GM12878 (cell line): ENCODE measurements at regions not wholly inside any gene's neighbourhood (a gene's known extent, or its start where the extent isn't known, plus 50 kb on each side); places are given as distances from the start of the nearest gene placed in this dataset.

Experiments
- ATAC-seq: fragments of 200-7000 bp; cut with Tn5 transposase; 3 replicates; pipeline ENCODE4 v1.9.1; 2020; ENCODE audit warnings: mild to moderate bottlenecking, moderate library complexity
- BruUV-seq: library from RNA; stranded (reverse); fragments of 400-500 nt; replicated peaks from 2 replicates; lab custom pipeline; 2021; lab: Mats Ljungman, UMichigan
- CTCF ChIA-PET: fragments of 300-600 bp; sonication (Branson Sonifier 250); formaldehyde crosslinking; extraction: SDS; loops from one replicate; lab custom pipeline; 2021; ENCODE audit warnings: inconsistent platforms; lab: Yijun Ruan, JAX
- POLR2A ChIA-PET: fragments of 350-600 bp; formaldehyde crosslinking; extraction: SDS; loops from one replicate; lab custom pipeline; 2021; ENCODE audit warnings: inconsistent platforms; lab: Charles Lee
- RAD21 ChIA-PET: fragments of 300-600 bp; sonication (Branson Sonifier 250); formaldehyde crosslinking; loops from one replicate; lab custom pipeline; 2023; ENCODE audit warnings: antibody characterized with exemption; ENCODE audit not compliant: unreplicated experiment; lab: Charles Lee
- SMC1A ChIA-PET: fragments of 300-600 bp; sonication (Branson Sonifier 250); formaldehyde crosslinking; loops from one replicate; lab custom pipeline; 2023; ENCODE audit not compliant: unreplicated experiment, uncharacterized antibody; lab: Charles Lee
- DNase-seq: peaks from one replicate; pipeline ENCODE4 v3.0.0-alpha.2; 2011; ENCODE audit warnings: low read depth, low spot score
- FAIRE-seq: peaks from 3 replicates; lab custom pipeline; 2011; peaks lifted over from hg19 to GRCh38; lab: Jason Lieb, UNC
- H2AFZ ChIP-seq: 2 replicates; pipeline ENCODE4 v1.6.0; 2011; ENCODE audit warnings: low read depth, low read length, control low read depth; ENCODE audit not compliant: control insufficient read depth
- H3K27ac ChIP-seq: 2 replicates; pipeline ENCODE4 v1.5.1; 2011; ENCODE audit warnings: control low read depth; ENCODE audit not compliant: control insufficient read depth, insufficient read depth
- H3K27me3 ChIP-seq, 2 experiments: replicated peaks in 1 of 2; 2 replicates each; pipeline versions ENCODE4 v1.6.0 to v1.6.1; 2011; ENCODE audit warnings: low read length in 1 of 2; ENCODE audit not compliant: control insufficient read depth in 2 of 2, insufficient read depth in 2 of 2
- H3K36me3 ChIP-seq, 2 experiments: 2 replicates each; pipeline ENCODE4 v1.5.1; 2011; ENCODE audit warnings: low read length in 1 of 2; ENCODE audit not compliant: control insufficient read depth in 2 of 2, insufficient read depth in 2 of 2
- H3K4me1 ChIP-seq: 2 replicates; pipeline ENCODE4 v1.6.1; 2011; ENCODE audit warnings: mild to moderate bottlenecking, low read length, moderate library complexity, mixed read lengths; ENCODE audit not compliant: control insufficient read depth, insufficient read depth
- H3K4me2 ChIP-seq: 2 replicates; pipeline ENCODE4 v1.6.0; 2011; ENCODE audit warnings: control low read depth; ENCODE audit not compliant: control insufficient read depth, insufficient read depth
- H3K4me3 ChIP-seq: fragments of 200-600 bp; sonication (generic); 2 replicates; pipeline ENCODE4 v1.5.1; 2016
- H3K79me2 ChIP-seq: 2 replicates; pipeline ENCODE4 v1.6.0; 2011; ENCODE audit warnings: low read length; ENCODE audit not compliant: control insufficient read depth, insufficient read depth
- H3K9ac ChIP-seq: 2 replicates; pipeline ENCODE4 v1.8.0; 2011; ENCODE audit warnings: low read length, control low read depth, mixed read lengths; ENCODE audit not compliant: control insufficient read depth, insufficient read depth
- H3K9me3 ChIP-seq: replicated peaks from 3 replicates; pipeline ENCODE4 v1.5.1; 2011; ENCODE audit warnings: mild to moderate bottlenecking, low read length; ENCODE audit not compliant: control insufficient read depth, insufficient read depth
- H4K20me1 ChIP-seq: 2 replicates; pipeline ENCODE4 v1.6.0; 2011; ENCODE audit not compliant: control insufficient read depth, insufficient read depth
- EGR1 ChIP-seq, 2 experiments: IDR thresholded peaks; 1 replicate in 1 of 2; 2 replicates in 1 of 2; pipeline ENCODE4 v1.6.1; 2011 to 2012; ENCODE audit warnings: low read depth in 2 of 2, low read length in 2 of 2, borderline replicate concordance in 1 of 2, mild to moderate bottlenecking in 1 of 2, moderate library complexity in 1 of 2
- EP300 ChIP-seq, 2 experiments: fragments of 150-350 bp in 1 of 2; IDR thresholded peaks; 2 replicates each; pipeline ENCODE4 v1.6.1; 2011 to 2012; ENCODE audit warnings: low read depth in 2 of 2, low read length in 2 of 2, borderline replicate concordance in 1 of 2, improper control_type of control experiment in 1 of 2, inconsistent platforms in 1 of 2; ENCODE audit not compliant: control insufficient read depth in 1 of 2
- HDGF ChIP-seq: fragments of 450-650 bp; IDR thresholded peaks from 2 replicates; pipeline ENCODE4 v1.6.1; 2016; ENCODE audit warnings: antibody characterized with exemption
- SPI1 ChIP-seq: IDR thresholded peaks from 2 replicates; pipeline ENCODE4 v1.6.1; 2011; ENCODE audit warnings: low read depth, mild to moderate bottlenecking, low read length, moderate library complexity, borderline replicate concordance; ENCODE audit not compliant: insufficient read depth
- SUZ12 ChIP-seq: fragments of 200-600 bp; sonication (generic); IDR thresholded peaks from one replicate; pipeline ENCODE4 v1.6.1; 2018; ENCODE audit warnings: antibody characterized with exemption, mild to moderate bottlenecking; ENCODE audit not compliant: unreplicated experiment
- TBL1XR1 ChIP-seq: IDR thresholded peaks from 2 replicates; pipeline ENCODE4 v1.6.1; 2012; ENCODE audit warnings: low read depth, low read length, improper control_type of control experiment
- TCF7 ChIP-seq: IDR thresholded peaks from 2 replicates; pipeline ENCODE4 v1.6.1; 2014; ENCODE audit warnings: antibody characterized with exemption, borderline replicate concordance
- in situ Hi-C: fragments of 300-500 bp; cut with MboI; formaldehyde crosslinking; loops from 9 replicates; pipeline ENCODE4 v1.14.3; 2018; ENCODE audit warnings: mixed read lengths
- intact Hi-C: fragments of 100-400 bp; cut with micrococcal nuclease; formaldehyde crosslinking; loops from one replicate; pipeline ENCODE4 v1.14.2; 2022; ENCODE audit not compliant: unreplicated experiment
- TF ChIP-seq, protein P1 (sequence below): IDR thresholded peaks from 2 replicates; pipeline ENCODE4 v1.6.1; 2012; ENCODE audit warnings: low read length, inconsistent platforms
- TF ChIP-seq, protein P2 (sequence below): fragments of 450-650 bp; IDR thresholded peaks from 2 replicates; pipeline ENCODE4 v1.6.1; 2017; ENCODE audit warnings: antibody characterized with exemption, mild to moderate bottlenecking, moderate library complexity
- TF ChIP-seq, protein P3 (sequence below): fragments of 450-650 bp; IDR thresholded peaks from 2 replicates; pipeline ENCODE4 v1.6.1; 2016; ENCODE audit warnings: mild to moderate bottlenecking
- TF ChIP-seq, protein P4 (sequence below): fragments of 450-650 bp; conservative IDR thresholded peaks from 2 replicates; pipeline ENCODE4 v1.6.1; 2017; ENCODE audit warnings: mild to moderate bottlenecking, moderate library complexity
- TF ChIP-seq, protein P5 (sequence below): fragments of 450-650 bp; IDR thresholded peaks from 2 replicates; pipeline ENCODE4 v1.6.1; 2017; ENCODE audit warnings: borderline replicate concordance

DNA sequence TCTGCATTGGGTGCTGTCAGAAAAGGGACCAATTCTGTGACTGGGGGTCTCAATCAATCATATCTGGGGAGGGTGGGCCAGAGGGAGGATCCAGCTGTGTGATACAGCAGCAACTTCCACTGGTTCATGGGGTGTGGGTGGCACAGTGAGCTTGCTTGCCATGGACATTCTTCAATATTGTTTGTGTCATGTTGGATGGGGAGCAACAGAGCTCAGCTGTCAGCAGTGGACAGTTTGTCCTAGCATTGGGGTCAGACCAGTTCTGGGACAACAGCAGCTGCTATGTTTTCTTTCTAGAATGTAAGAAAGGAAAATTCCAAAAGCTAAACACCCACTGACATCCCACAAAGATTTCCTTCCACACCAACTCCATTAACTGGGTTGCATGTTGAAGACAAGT lies 221.9 kb upstream of the CDH4 start:
- CTCF ChIA-PET, result no interaction called here
- RAD21 ChIA-PET, result no interaction called here
- TF ChIP-seq SUZ12, result no peak
- TF ChIP-seq, protein P1, sequence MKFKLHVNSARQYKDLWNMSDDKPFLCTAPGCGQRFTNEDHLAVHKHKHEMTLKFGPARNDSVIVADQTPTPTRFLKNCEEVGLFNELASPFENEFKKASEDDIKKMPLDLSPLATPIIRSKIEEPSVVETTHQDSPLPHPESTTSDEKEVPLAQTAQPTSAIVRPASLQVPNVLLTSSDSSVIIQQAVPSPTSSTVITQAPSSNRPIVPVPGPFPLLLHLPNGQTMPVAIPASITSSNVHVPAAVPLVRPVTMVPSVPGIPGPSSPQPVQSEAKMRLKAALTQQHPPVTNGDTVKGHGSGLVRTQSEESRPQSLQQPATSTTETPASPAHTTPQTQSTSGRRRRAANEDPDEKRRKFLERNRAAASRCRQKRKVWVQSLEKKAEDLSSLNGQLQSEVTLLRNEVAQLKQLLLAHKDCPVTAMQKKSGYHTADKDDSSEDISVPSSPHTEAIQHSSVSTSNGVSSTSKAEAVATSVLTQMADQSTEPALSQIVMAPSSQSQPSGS, result no peak
- TF ChIP-seq, protein P2, sequence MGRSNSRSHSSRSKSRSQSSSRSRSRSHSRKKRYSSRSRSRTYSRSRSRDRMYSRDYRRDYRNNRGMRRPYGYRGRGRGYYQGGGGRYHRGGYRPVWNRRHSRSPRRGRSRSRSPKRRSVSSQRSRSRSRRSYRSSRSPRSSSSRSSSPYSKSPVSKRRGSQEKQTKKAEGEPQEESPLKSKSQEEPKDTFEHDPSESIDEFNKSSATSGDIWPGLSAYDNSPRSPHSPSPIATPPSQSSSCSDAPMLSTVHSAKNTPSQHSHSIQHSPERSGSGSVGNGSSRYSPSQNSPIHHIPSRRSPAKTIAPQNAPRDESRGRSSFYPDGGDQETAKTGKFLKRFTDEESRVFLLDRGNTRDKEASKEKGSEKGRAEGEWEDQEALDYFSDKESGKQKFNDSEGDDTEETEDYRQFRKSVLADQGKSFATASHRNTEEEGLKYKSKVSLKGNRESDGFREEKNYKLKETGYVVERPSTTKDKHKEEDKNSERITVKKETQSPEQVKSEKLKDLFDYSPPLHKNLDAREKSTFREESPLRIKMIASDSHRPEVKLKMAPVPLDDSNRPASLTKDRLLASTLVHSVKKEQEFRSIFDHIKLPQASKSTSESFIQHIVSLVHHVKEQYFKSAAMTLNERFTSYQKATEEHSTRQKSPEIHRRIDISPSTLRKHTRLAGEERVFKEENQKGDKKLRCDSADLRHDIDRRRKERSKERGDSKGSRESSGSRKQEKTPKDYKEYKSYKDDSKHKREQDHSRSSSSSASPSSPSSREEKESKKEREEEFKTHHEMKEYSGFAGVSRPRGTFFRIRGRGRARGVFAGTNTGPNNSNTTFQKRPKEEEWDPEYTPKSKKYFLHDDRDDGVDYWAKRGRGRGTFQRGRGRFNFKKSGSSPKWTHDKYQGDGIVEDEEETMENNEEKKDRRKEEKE, result no peak
- TF ChIP-seq TCF7, result no peak
- no peak for TF ChIP-seq SPI1
- TF ChIP-seq HDGF, result no peak
- no peak for TF ChIP-seq EGR1 (IDR thresholded peaks at IDR 0.05; ENCODE audit: borderline replicate concordance in 1 of 2, low read depth in 2 of 2, low read length in 2 of 2)
- TF ChIP-seq TBL1XR1, result no peak
- TF ChIP-seq, protein P3, sequence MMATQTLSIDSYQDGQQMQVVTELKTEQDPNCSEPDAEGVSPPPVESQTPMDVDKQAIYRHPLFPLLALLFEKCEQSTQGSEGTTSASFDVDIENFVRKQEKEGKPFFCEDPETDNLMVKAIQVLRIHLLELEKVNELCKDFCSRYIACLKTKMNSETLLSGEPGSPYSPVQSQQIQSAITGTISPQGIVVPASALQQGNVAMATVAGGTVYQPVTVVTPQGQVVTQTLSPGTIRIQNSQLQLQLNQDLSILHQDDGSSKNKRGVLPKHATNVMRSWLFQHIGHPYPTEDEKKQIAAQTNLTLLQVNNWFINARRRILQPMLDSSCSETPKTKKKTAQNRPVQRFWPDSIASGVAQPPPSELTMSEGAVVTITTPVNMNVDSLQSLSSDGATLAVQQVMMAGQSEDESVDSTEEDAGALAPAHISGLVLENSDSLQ, result no peak
- TF ChIP-seq, protein P4, sequence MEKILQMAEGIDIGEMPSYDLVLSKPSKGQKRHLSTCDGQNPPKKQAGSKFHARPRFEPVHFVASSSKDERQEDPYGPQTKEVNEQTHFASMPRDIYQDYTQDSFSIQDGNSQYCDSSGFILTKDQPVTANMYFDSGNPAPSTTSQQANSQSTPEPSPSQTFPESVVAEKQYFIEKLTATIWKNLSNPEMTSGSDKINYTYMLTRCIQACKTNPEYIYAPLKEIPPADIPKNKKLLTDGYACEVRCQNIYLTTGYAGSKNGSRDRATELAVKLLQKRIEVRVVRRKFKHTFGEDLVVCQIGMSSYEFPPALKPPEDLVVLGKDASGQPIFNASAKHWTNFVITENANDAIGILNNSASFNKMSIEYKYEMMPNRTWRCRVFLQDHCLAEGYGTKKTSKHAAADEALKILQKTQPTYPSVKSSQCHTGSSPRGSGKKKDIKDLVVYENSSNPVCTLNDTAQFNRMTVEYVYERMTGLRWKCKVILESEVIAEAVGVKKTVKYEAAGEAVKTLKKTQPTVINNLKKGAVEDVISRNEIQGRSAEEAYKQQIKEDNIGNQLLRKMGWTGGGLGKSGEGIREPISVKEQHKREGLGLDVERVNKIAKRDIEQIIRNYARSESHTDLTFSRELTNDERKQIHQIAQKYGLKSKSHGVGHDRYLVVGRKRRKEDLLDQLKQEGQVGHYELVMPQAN, result no peak
- no peak for TF ChIP-seq EP300 (IDR thresholded peaks at IDR 0.05; ENCODE audit: borderline replicate concordance in 1 of 2, control insufficient read depth in 1 of 2, low read depth in 2 of 2, low read length in 2 of 2)
- TF ChIP-seq, protein P5, sequence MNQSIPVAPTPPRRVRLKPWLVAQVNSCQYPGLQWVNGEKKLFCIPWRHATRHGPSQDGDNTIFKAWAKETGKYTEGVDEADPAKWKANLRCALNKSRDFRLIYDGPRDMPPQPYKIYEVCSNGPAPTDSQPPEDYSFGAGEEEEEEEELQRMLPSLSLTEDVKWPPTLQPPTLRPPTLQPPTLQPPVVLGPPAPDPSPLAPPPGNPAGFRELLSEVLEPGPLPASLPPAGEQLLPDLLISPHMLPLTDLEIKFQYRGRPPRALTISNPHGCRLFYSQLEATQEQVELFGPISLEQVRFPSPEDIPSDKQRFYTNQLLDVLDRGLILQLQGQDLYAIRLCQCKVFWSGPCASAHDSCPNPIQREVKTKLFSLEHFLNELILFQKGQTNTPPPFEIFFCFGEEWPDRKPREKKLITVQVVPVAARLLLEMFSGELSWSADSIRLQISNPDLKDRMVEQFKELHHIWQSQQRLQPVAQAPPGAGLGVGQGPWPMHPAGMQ, result no peak

More for the DNA sequence above, 221.9 kb upstream of the CDH4 start:
- Histone ChIP-seq H3K9ac (no peak overlapping the region), H2AFZ (no peak overlapping the region), H3K4me3 (no peak overlapping the region), H3K4me2 (no peak overlapping the region), H3K79me2 (no peaks in the 10 kb centered on the region), H4K20me1 (no peaks in the 10 kb centered on the region), H3K27me3 (no peaks in the 10 kb centered on the region), H3K9me3 (no peaks in the 10 kb centered on the region; the same call in 2 of the 3 replicates), H3K27ac (no peak overlapping the region), H3K36me3 (no peaks in the 10 kb centered on the region), H3K4me1 (no peaks in the 10 kb centered on the region)
- FAIRE-seq, result no peak
- no peak for DNase-seq
- ChIA-PET POLR2A (no interaction called here), SMC1A (no interaction called here)
- intact Hi-C loops (no loop called here), in situ Hi-C loops (no loop called here)
- BruUV-seq, result no TSS peak
- no peak for ATAC-seq
